A673 (cell line): ENCODE measurements at regions not wholly inside any gene's neighbourhood (a gene's known extent, or its start where the extent isn't known, plus 50 kb on each side); places are given as distances from the start of the nearest gene placed in this dataset.

ENCODE experiments used
- BruUV-seq: library from RNA; stranded (reverse); fragments of 400-500 nt; replicated peaks from 2 replicates; lab custom pipeline; 2021; lab: Mats Ljungman, UMichigan
- CTCF ChIA-PET: fragments of 300-600 bp; sonication (Branson Sonifier 250); formaldehyde crosslinking; loops from one replicate; lab custom pipeline; 2022; ENCODE audit warnings: antibody characterized with exemption; lab: Charles Lee
- POLR2A ChIA-PET: fragments of 300-600 bp; sonication (Branson Sonifier 250); formaldehyde crosslinking; loops from one replicate; lab custom pipeline; 2022; ENCODE audit warnings: antibody characterized with exemption; ENCODE audit not compliant: low non-redundant PET; lab: Charles Lee
- DNase-seq: peaks from one replicate; pipeline ENCODE4 v3.0.0-alpha.2; 2015; ENCODE audit warnings: low spot score
- H3K27ac ChIP-seq: fragments of 200-600 bp; sonication (generic); 2 replicates; pipeline ENCODE4 v1.5.1; 2016; ENCODE audit warnings: mixed run types, low read depth, mild to moderate bottlenecking, mixed read lengths, antibody characterized with exemption, low read length; ENCODE audit not compliant: poor library complexity, severe bottlenecking
- H3K27me3 ChIP-seq: fragments of 200-600 bp; sonication (generic); replicated peaks from 2 replicates; pipeline ENCODE4 v1.6.1; 2017; ENCODE audit warnings: mixed run types, low read depth, mild to moderate bottlenecking, mixed read lengths, antibody characterized with exemption, low read length; ENCODE audit not compliant: insufficient read depth, poor library complexity
- H3K36me3 ChIP-seq: fragments of 200-600 bp; sonication (generic); 2 replicates; pipeline ENCODE4 v1.6.1; 2016; ENCODE audit warnings: mixed run types, mild to moderate bottlenecking, mixed read lengths, antibody characterized with exemption, low read length; ENCODE audit not compliant: insufficient read depth, poor library complexity, severe bottlenecking
- H3K4me1 ChIP-seq: fragments of 200-600 bp; sonication (generic); 2 replicates; pipeline ENCODE4 v1.6.1; 2017; ENCODE audit warnings: mixed run types, mild to moderate bottlenecking, mixed read lengths, antibody characterized with exemption, low read length; ENCODE audit not compliant: insufficient read depth, poor library complexity, severe bottlenecking
- H3K4me3 ChIP-seq: fragments of 200-600 bp; sonication (generic); 2 replicates; pipeline ENCODE4 v1.5.1; 2016; ENCODE audit warnings: low read depth, mixed run types, mild to moderate bottlenecking, mixed read lengths, low read length; ENCODE audit not compliant: poor library complexity, severe bottlenecking
- H3K9me3 ChIP-seq: fragments of 200-600 bp; sonication (generic); 2 replicates; pipeline ENCODE4 v1.6.1; 2016; ENCODE audit warnings: mixed run types, low read depth, mild to moderate bottlenecking, mixed read lengths, antibody characterized with exemption, low read length; ENCODE audit not compliant: poor library complexity, severe bottlenecking
- CTCF ChIP-seq: fragments of 300-800, 200-600 bp; sonication (generic); conservative IDR thresholded peaks from 2 replicates; pipeline ENCODE4 v1.5.1; 2017; ENCODE audit warnings: low read depth, mild to moderate bottlenecking, antibody characterized with exemption, low read length, moderate library complexity, mixed read lengths
- EZH2 ChIP-seq: fragments of 200-600 bp; sonication (generic); IDR thresholded peaks from 2 replicates; pipeline ENCODE4 v1.6.1; 2017; ENCODE audit warnings: borderline replicate concordance, low read depth, mild to moderate bottlenecking, mixed read lengths, antibody characterized with exemption, low read length; ENCODE audit not compliant: poor library complexity, severe bottlenecking
- intact Hi-C: fragments of 100-400 bp; cut with micrococcal nuclease; formaldehyde crosslinking; loops from one replicate; pipeline ENCODE4 v1.10.0; 2022; ENCODE audit not compliant: unreplicated experiment

GRCh38 chr4:174066611-174067205 is 216.8 kb downstream of the FBXO8 start:
- Histone ChIP-seq H3K9me3 (no peaks in the 10 kb centered on the region), H3K27me3 (no peaks in the 10 kb centered on the region), H3K4me1 (peaks cover 18% of the 10 kb centered on the region), H3K27ac (no peak overlapping the region), H3K4me3 (no peak overlapping the region), H3K36me3 (no peaks in the 10 kb centered on the region)
- DNase-seq: no peak
- TF ChIP-seq CTCF: no peak
- ChIA-PET CTCF (no interaction called here), POLR2A (no interaction called here)
- no TSS peak for BruUV-seq
- intact Hi-C loops: no loop called here

- no peak for TF ChIP-seq CTCF
- TF ChIP-seq EZH2: no peak
- H3K4me3 ChIP-seq: no peak overlapping the region
- no peaks in the 10 kb centered on the region for H3K36me3 ChIP-seq
- intact Hi-C loops: no loop called here
- CTCF ChIA-PET: no interaction called here
- H3K4me1 ChIP-seq: no peaks in the 10 kb centered on the region
- BruUV-seq: no TSS peak
- H3K27ac ChIP-seq: no peak overlapping the region
- POLR2A ChIA-PET: no interaction called here
- no peaks in the 10 kb centered on the region for H3K27me3 ChIP-seq
- no peak for DNase-seq
- no peaks in the 10 kb centered on the region for H3K9me3 ChIP-seq
Measured at GRCh38 chr4:174062831-174063230, 220.6 kb downstream of the FBXO8 start.

- intact Hi-C loops: no loop called here
- Histone ChIP-seq H3K36me3 (no peaks in the 10 kb centered on the region), H3K27me3 (no peaks in the 10 kb centered on the region), H3K4me3 (no peak overlapping the region), H3K4me1 (no peaks in the 10 kb centered on the region), H3K9me3 (peaks cover 4% of the 10 kb centered on the region), H3K27ac (no peak overlapping the region)
- ChIA-PET CTCF (no interaction called here), POLR2A (no interaction called here)
- TF ChIP-seq EZH2: no peak
- no peak for TF ChIP-seq CTCF
- DNase-seq: no peak
- no TSS peak for BruUV-seq
Measured at GRCh38 chr4:174061026-174061425, 222.4 kb downstream of the FBXO8 start.
